GM19395 (cell line): ENCODE measurements at regions not wholly inside any gene's neighbourhood (a gene's known extent, or its start where the extent isn't known, plus 50 kb on each side); places are given as distances from the start of the nearest gene placed in this dataset.

Experiments
- ATAC-seq: cut with Tn5 transposase; IDR thresholded peaks from one replicate; pipeline ENCODE4 v1.9.1; 2021; ENCODE audit warnings: mild to moderate bottlenecking, moderate library complexity; ENCODE audit not compliant: unreplicated experiment

GRCh38 chr16:51409001-51409675, 258.1 kb upstream of the SALL1 start:
- no peak for ATAC-seq

- ATAC-seq = peak; percentile 52
These were observed 257.3 kb upstream of the SALL1 start for GRCh38 chr16:51408357-51408756.

GRCh38 chr16:51407921-51408320, 256.9 kb upstream of the SALL1 start:
- ATAC-seq = no peak

GRCh38 chr16:51407199-51407598, 256.1 kb upstream of the SALL1 start:
- ATAC-seq = peak; percentile 59

GRCh38 chr16:51405361-51405760, 254.3 kb upstream of the SALL1 start:
- no peak for ATAC-seq

- ATAC-seq = no peak
These were observed 253.3 kb upstream of the SALL1 start for GRCh38 chr16:51404386-51404785.

- ATAC-seq = no peak
These were observed 251.7 kb upstream of the SALL1 start for GRCh38 chr16:51402785-51403184.

- ATAC-seq = no peak
These were observed 251.2 kb upstream of the SALL1 start for GRCh38 chr16:51402298-51402697.

GRCh38 chr16:51401673-51402072, 250.6 kb upstream of the SALL1 start:
- ATAC-seq = no peak

GRCh38 chr16:51399908-51400670, 249.0 kb upstream of the SALL1 start:
- ATAC-seq = no peak

- no peak for ATAC-seq
These were observed 243.4 kb upstream of the SALL1 start for GRCh38 chr16:51394421-51394820.

- ATAC-seq = no peak
These were observed 242.4 kb upstream of the SALL1 start for GRCh38 chr16:51393381-51394005.

- no peak for ATAC-seq
These were observed 241.6 kb upstream of the SALL1 start for GRCh38 chr16:51392521-51393187.

- ATAC-seq = no peak
These were observed 240.9 kb upstream of the SALL1 start for GRCh38 chr16:51391798-51392511.

- no peak for ATAC-seq
These were observed 239.8 kb upstream of the SALL1 start for GRCh38 chr16:51390877-51391276.

- no peak for ATAC-seq
These were observed 238.8 kb upstream of the SALL1 start for GRCh38 chr16:51389881-51390280.

- ATAC-seq = no peak
These were observed 237.5 kb upstream of the SALL1 start for GRCh38 chr16:51388516-51388951.

- ATAC-seq = no peak
These were observed 232.8 kb upstream of the SALL1 start for GRCh38 chr16:51383909-51384308.

GRCh38 chr16:51382940-51383339, 231.9 kb upstream of the SALL1 start:
- ATAC-seq = no peak

GRCh38 chr16:51382211-51382610, 231.1 kb upstream of the SALL1 start:
- no peak for ATAC-seq

- ATAC-seq = no peak
These were observed 225.0 kb upstream of the SALL1 start for GRCh38 chr16:51376080-51376479.
